IMR-90 (cell line): ENCODE measurements at regions not wholly inside any gene's neighbourhood (a gene's known extent, or its start where the extent isn't known, plus 50 kb on each side); places are given as distances from the start of the nearest gene placed in this dataset.

Experiments
- ATAC-seq: fragments of 200-7000 bp; cut with Tn5 transposase; 2 replicates; pipeline ENCODE4 v1.9.1; 2020; ENCODE audit warnings: low read depth, mild to moderate bottlenecking, moderate library complexity
- BruUV-seq: library from RNA; stranded (reverse); fragments of 400-500 nt; replicated peaks from 2 replicates; lab custom pipeline; 2021; lab: Mats Ljungman, UMichigan
- CTCF ChIA-PET: fragments of 300-600 bp; formaldehyde crosslinking; extraction: SDS; loops from one replicate; lab custom pipeline; 2021; ENCODE audit warnings: antibody characterized with exemption; lab: Yijun Ruan, JAX
- POLR2A ChIA-PET: fragments of 300-600 bp; sonication (Branson Sonifier 250); formaldehyde crosslinking; loops from one replicate; lab custom pipeline; 2022; ENCODE audit warnings: antibody characterized with exemption; ENCODE audit not compliant: unreplicated experiment; lab: Charles Lee
- DNase-seq: peaks from one replicate; pipeline ENCODE4 v3.0.0; 2013
- H2AFZ ChIP-seq: replicated peaks from 2 replicates; pipeline ENCODE3; 2013; ENCODE audit warnings: low read length, mild to moderate bottlenecking; ENCODE audit not compliant: poor library complexity
- H2AK5ac ChIP-seq: 2 replicates; pipeline ENCODE4 v1.6.1; 2013; ENCODE audit warnings: low read depth, low read length, inconsistent platforms
- H2AK9ac ChIP-seq: replicated peaks from 2 replicates; pipeline ENCODE3; 2013; ENCODE audit warnings: mild to moderate bottlenecking, low read depth, low read length, moderate library complexity; ENCODE audit not compliant: poor library complexity
- H2BK120ac ChIP-seq: 2 replicates; pipeline ENCODE4 v1.6.1; 2013; ENCODE audit warnings: low read depth, low read length, inconsistent platforms
- H2BK15ac ChIP-seq: 3 replicates; pipeline ENCODE4 v1.6.1; 2013; ENCODE audit warnings: low read depth, low read length, inconsistent platforms
- H2BK20ac ChIP-seq: 2 replicates; pipeline ENCODE4 v1.6.1; 2013; ENCODE audit warnings: low read depth, mild to moderate bottlenecking, inconsistent platforms, low read length, moderate library complexity
- H2BK5ac ChIP-seq: 2 replicates; pipeline ENCODE4 v1.6.1; 2013; ENCODE audit warnings: mild to moderate bottlenecking, low read depth, low read length, inconsistent platforms; ENCODE audit not compliant: poor library complexity, severe bottlenecking
- H3K14ac ChIP-seq: replicated peaks from 2 replicates; pipeline ENCODE4 v1.6.1; 2013; ENCODE audit warnings: low read depth, low read length, inconsistent platforms
- H3K18ac ChIP-seq: 2 replicates; pipeline ENCODE4 v1.6.1; 2013; ENCODE audit warnings: low read depth, low read length, control low read depth
- H3K23ac ChIP-seq: 2 replicates; pipeline ENCODE4 v1.6.1; 2013; ENCODE audit warnings: low read depth, low read length, inconsistent platforms
- H3K27ac ChIP-seq: 2 replicates; pipeline ENCODE4 v1.5.1; 2013; ENCODE audit warnings: mild to moderate bottlenecking, control low read depth, low read length; ENCODE audit not compliant: insufficient read depth
- H3K27me3 ChIP-seq: 2 replicates; pipeline ENCODE4 v1.6.1; 2013; ENCODE audit warnings: low read length; ENCODE audit not compliant: control insufficient read depth, insufficient read depth
- H3K36me3 ChIP-seq: 2 replicates; pipeline ENCODE4 v1.6.1; 2013; ENCODE audit warnings: low read length, mixed read lengths; ENCODE audit not compliant: control insufficient read depth, insufficient read depth
- H3K4ac ChIP-seq: 2 replicates; pipeline ENCODE4 v1.6.1; 2013; ENCODE audit warnings: low read depth, low read length, inconsistent platforms
- H3K4me1 ChIP-seq: 2 replicates; pipeline ENCODE4 v1.6.1; 2013; ENCODE audit warnings: low read length, mixed read lengths; ENCODE audit not compliant: control insufficient read depth, insufficient read depth
- H3K4me2 ChIP-seq: 2 replicates; pipeline ENCODE4 v1.6.1; 2013; ENCODE audit warnings: low read depth, mild to moderate bottlenecking, control low read depth, low read length, moderate library complexity
- H3K4me3 ChIP-seq: 2 replicates; pipeline ENCODE4 v1.5.1; 2013; ENCODE audit warnings: low read depth, mild to moderate bottlenecking, control low read depth, low read length, moderate library complexity; ENCODE audit not compliant: insufficient read depth
- H3K56ac ChIP-seq: 2 replicates; pipeline ENCODE4 v1.6.1; 2013; ENCODE audit warnings: low read length, inconsistent platforms; ENCODE audit not compliant: insufficient read depth; ENCODE audit errors: extremely low read depth
- H3K79me1 ChIP-seq, 2 experiments: 2 replicates each; pipeline ENCODE4 v1.6.1; 2013; ENCODE audit warnings: low read length in 2 of 2, inconsistent platforms in 1 of 2, low read depth in 1 of 2
- H3K9ac ChIP-seq: 2 replicates; pipeline ENCODE4 v1.6.1; 2013; ENCODE audit warnings: low read depth, low read length, control low read depth
- H3K9me1 ChIP-seq: 2 replicates; pipeline ENCODE4 v1.6.1; 2013; ENCODE audit warnings: low read length, inconsistent platforms; ENCODE audit not compliant: insufficient read depth
- H3K9me3 ChIP-seq: 2 replicates; pipeline ENCODE4 v1.6.1; 2013; ENCODE audit warnings: low read length; ENCODE audit not compliant: control insufficient read depth, insufficient read depth
- H4K20me1 ChIP-seq: 2 replicates; pipeline ENCODE4 v1.6.1; 2013; ENCODE audit warnings: low read length, inconsistent platforms; ENCODE audit not compliant: insufficient read depth
- H4K5ac ChIP-seq: 2 replicates; pipeline ENCODE4 v1.6.1; 2013; ENCODE audit warnings: mild to moderate bottlenecking, low read depth, low read length, control low read depth
- H4K8ac ChIP-seq, 2 experiments: 2 replicates each; pipeline ENCODE4 v1.6.1; 2013; ENCODE audit warnings: low read depth in 2 of 2, low read length in 2 of 2, control low read depth in 1 of 2, inconsistent platforms in 1 of 2
- H4K91ac ChIP-seq: 2 replicates; pipeline ENCODE4 v1.6.1; 2013; ENCODE audit warnings: low read depth, low read length, inconsistent platforms; ENCODE audit not compliant: insufficient read depth
- MAFK ChIP-seq: IDR thresholded peaks from 2 replicates; pipeline ENCODE4 v1.6.1; 2012; ENCODE audit warnings: low read depth, low read length, improper control_type of control experiment
- WGBS, 2 experiments: methylation state at CpG; one replicate each; pipeline versions ENCODE4 v1.1.5 to v1.1.7; 2013; ENCODE audit warnings: missing lambda C conversion rate in 2 of 2; ENCODE audit not compliant: insufficient read length in 1 of 2; ENCODE audit errors: extremely low coverage in 2 of 2; 5-methylcytosine and 5-hydroxymethylcytosine counted together
- dilution Hi-C: fragments of 300-500 bp; cut with HindIII; formaldehyde crosslinking; loops from one replicate; pipeline ENCODE4 v1.14.3; 2018; ENCODE audit warnings: low sequenced_read_pairs; ENCODE audit not compliant: unreplicated experiment
- in situ Hi-C: fragments of 300-500 bp; cut with MboI; formaldehyde crosslinking; loops from 3 replicates; pipeline ENCODE4 v1.14.3; 2019; ENCODE audit warnings: low sequenced_read_pairs, inconsistent platforms, mixed read lengths
- intact Hi-C: fragments of 100-400 bp; cut with micrococcal nuclease; formaldehyde crosslinking; loops from 2 replicates; pipeline ENCODE4 v1.10.0; 2022
- TF ChIP-seq, protein P1 (sequence below): conservative IDR thresholded peaks from 2 replicates; pipeline ENCODE4 v1.5.1; 2012; ENCODE audit warnings: mild to moderate bottlenecking, low read depth, low read length, improper control_type of control experiment

DNA sequence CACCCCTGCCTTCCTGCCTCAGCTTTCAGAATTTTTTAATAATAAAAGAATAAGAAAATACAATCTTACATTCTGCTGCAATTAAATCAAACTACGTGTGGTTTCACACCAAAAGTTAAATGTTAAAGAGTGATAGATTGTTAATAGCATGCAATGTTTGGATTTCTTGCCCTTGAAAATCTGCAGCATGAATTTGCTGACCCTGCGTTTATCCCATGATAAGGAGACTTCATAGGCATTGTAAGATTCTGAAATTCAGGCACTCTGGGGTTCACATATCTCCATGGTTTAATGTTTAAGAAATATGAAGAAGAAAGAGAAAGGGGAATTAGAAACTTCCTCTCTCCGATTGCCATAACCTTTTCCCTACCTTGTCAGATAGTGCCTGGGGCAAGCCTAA is 1616.2 kb upstream of the B3GALT2 start:
- CTCF ChIA-PET, result interaction anchor here (0.6 to 1.4 kb wide), 2 partner anchors 13 to 236 kb away, joined by 3 to 7 read pairs; no protein-coding TSS in a partner anchor
- H3K4me2 ChIP-seq, result no peak overlapping the region
- H3K14ac ChIP-seq, result no peak overlapping the region
- TF ChIP-seq, protein P1, sequence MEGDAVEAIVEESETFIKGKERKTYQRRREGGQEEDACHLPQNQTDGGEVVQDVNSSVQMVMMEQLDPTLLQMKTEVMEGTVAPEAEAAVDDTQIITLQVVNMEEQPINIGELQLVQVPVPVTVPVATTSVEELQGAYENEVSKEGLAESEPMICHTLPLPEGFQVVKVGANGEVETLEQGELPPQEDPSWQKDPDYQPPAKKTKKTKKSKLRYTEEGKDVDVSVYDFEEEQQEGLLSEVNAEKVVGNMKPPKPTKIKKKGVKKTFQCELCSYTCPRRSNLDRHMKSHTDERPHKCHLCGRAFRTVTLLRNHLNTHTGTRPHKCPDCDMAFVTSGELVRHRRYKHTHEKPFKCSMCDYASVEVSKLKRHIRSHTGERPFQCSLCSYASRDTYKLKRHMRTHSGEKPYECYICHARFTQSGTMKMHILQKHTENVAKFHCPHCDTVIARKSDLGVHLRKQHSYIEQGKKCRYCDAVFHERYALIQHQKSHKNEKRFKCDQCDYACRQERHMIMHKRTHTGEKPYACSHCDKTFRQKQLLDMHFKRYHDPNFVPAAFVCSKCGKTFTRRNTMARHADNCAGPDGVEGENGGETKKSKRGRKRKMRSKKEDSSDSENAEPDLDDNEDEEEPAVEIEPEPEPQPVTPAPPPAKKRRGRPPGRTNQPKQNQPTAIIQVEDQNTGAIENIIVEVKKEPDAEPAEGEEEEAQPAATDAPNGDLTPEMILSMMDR, result no peak
- TF ChIP-seq MAFK, result peak; percentile 86
- H3K36me3 ChIP-seq, result no peaks in the 10 kb centered on the region
- POLR2A ChIA-PET, result no interaction called here
- intact Hi-C loops (no loop called here), in situ Hi-C loops (no loop called here), dilution Hi-C loops (no loop called here)
- H3K4ac ChIP-seq, result no peak overlapping the region
- H3K23ac ChIP-seq, result no peak overlapping the region
- H3K9me3 ChIP-seq, result no peaks in the 10 kb centered on the region
- no peaks in the 10 kb centered on the region for H3K27me3 ChIP-seq
- H2AFZ ChIP-seq, result no peak overlapping the region
- H3K27ac ChIP-seq, result no peak overlapping the region
- no peak overlapping the region for H4K8ac ChIP-seq
- H2AK9ac ChIP-seq, result no peak overlapping the region
- no peak overlapping the region for H2BK20ac ChIP-seq
- H3K18ac ChIP-seq, result no peak overlapping the region
- H3K9ac ChIP-seq, result no peak overlapping the region
- no TSS peak for BruUV-seq
- no peak overlapping the region for H4K91ac ChIP-seq
- H2BK120ac ChIP-seq, result no peak overlapping the region
- DNase-seq (no peak), ATAC-seq (no peak)
- H4K5ac ChIP-seq, result no peak overlapping the region
- no peaks in the 10 kb centered on the region for H3K4me1 ChIP-seq
- no peak overlapping the region for H2BK5ac ChIP-seq
- no CpG with 5 or more reads among the region's 3 CpGs for WGBS, 2 experiments
- no peaks in the 10 kb centered on the region for H3K79me1 ChIP-seq
- no peak overlapping the region for H3K4me3 ChIP-seq
- no peaks in the 10 kb centered on the region for H3K9me1 ChIP-seq
- H2AK5ac ChIP-seq, result no peak overlapping the region
- no peaks in the 10 kb centered on the region for H4K20me1 ChIP-seq
- no peak overlapping the region for H3K56ac ChIP-seq
- no peak overlapping the region for H2BK15ac ChIP-seq
